ENCODE measurements at regions not wholly inside any gene's neighbourhood (a gene's known extent, or its start where the extent isn't known, plus 50 kb on each side); places are given as distances from the start of the nearest gene placed in this dataset.
A peak's percentile ranks its signal among the peaks of the same experiment; 100 is the strongest.

- peaks cover 69 to 74% of the 10 kb centered on the region in 2 donors for H3K4me1 ChIP-seq (ENCODE audit: control insufficient read depth in 1 of 2, insufficient read depth in 2 of 2, low read length in 2 of 2)
- peak overlapping the region; percentile 9 for H3K9ac ChIP-seq (ENCODE audit: insufficient read depth, low read length, poor library complexity, severe bottlenecking)
- peak overlapping the region; percentile 70 to 86 for H3K27ac ChIP-seq (ENCODE audit: low read depth in 1 of 2, low read length in 2 of 2)
- Mint-ChIP-seq H3K36me3 (peaks cover 7% of the 10 kb centered on the region in 2 donors), H3K27ac (peak overlapping the region; percentile 85 to 95 (median 90)), H3K4me1 (peaks cover 78% of the 10 kb centered on the region), H3K4me3 (no peak overlapping the region), H3K27me3 (ENCODE audit: low read depth in 3 of 3) (peaks cover 0 to 3% (median 0%) of the 10 kb centered on the region in 3 donors), H3K9me3 (peaks cover 0 to 3% (median 0%) of the 10 kb centered on the region in 7 donors)
- H4K20me1 ChIP-seq (ENCODE audit: insufficient read depth, low read length), result no peaks in the 10 kb centered on the region
- H3K36me3 ChIP-seq (replicated peaks in 1 of 2; ENCODE audit: control insufficient read depth in 1 of 2, insufficient read depth in 2 of 2, low read length in 2 of 2), result no peaks in the 10 kb centered on the region
- TF ChIP-seq CTCF (IDR thresholded peaks at IDR 0.05), result no peak
- no peaks in the 10 kb centered on the region for H3K9me3 ChIP-seq (replicated peaks in 1 of 2; ENCODE audit: control insufficient read depth in 1 of 2, insufficient read depth in 1 of 2, low read length in 2 of 2)
- H2AFZ ChIP-seq (ENCODE audit: insufficient read depth, low read depth, low read length, poor library complexity, severe bottlenecking), result no peak overlapping the region
- peak overlapping the region; percentile 40 for H3K4me2 ChIP-seq (replicated peaks; ENCODE audit: extremely low read depth, low read length, poor library complexity, severe bottlenecking)
- peaks cover 10% of the 10 kb centered on the region for H3K79me2 ChIP-seq (ENCODE audit: insufficient read depth, low read length)
- intact Hi-C loops (cut with micrococcal nuclease), result loop anchor here (5.0 to 10.0 kb wide), 5 partner anchors 52 to 442 kb away; partner anchors contain the start of gene KLF4 (in 1 of the 2)
- no CpG with 5 or more reads among the region's 3 CpGs for WGBS (ENCODE audit: insufficient coverage)
- no peaks in the 10 kb centered on the region for H3K27me3 ChIP-seq (ENCODE audit: control insufficient read depth in 2 of 2, insufficient read depth in 2 of 2, low read length in 2 of 2)
- DNase-seq, result peak; percentile 84 to 95 (median 88)
- H3K4me3 ChIP-seq (replicated peaks in 1 of 3; ENCODE audit: low read depth in 2 of 3, low read length in 3 of 3), result peak overlapping the region in 1 of 3 experiments; percentile 13
Measured at GRCh38 chr9:107929443-107929842, 439.9 kb upstream of the KLF4 start.

- Histone ChIP-seq H2AFZ (ENCODE audit: insufficient read depth, low read depth, low read length, poor library complexity, severe bottlenecking) (no peak overlapping the region), H4K20me1 (ENCODE audit: insufficient read depth, low read length) (no peaks in the 10 kb centered on the region), H3K27ac (ENCODE audit: low read depth in 1 of 2, low read length in 2 of 2) (peak overlapping the region; percentile 70 to 86), H3K4me3 (replicated peaks in 1 of 3; ENCODE audit: low read depth in 2 of 3, low read length in 3 of 3) (peak overlapping the region in 1 of 3 experiments; percentile 57), H3K4me1 (ENCODE audit: control insufficient read depth in 1 of 2, insufficient read depth in 2 of 2, low read length in 2 of 2) (peaks cover 69 to 74% of the 10 kb centered on the region in 2 donors), H3K9ac (ENCODE audit: insufficient read depth, low read length, poor library complexity, severe bottlenecking) (peak overlapping the region; percentile 9), H3K9me3 (replicated peaks in 1 of 2; ENCODE audit: control insufficient read depth in 1 of 2, insufficient read depth in 1 of 2, low read length in 2 of 2) (peaks cover 0 to 5% of the 10 kb centered on the region in 2 donors), H3K27me3 (ENCODE audit: control insufficient read depth in 2 of 2, insufficient read depth in 2 of 2, low read length in 2 of 2) (no peaks in the 10 kb centered on the region), H3K36me3 (replicated peaks in 1 of 2; ENCODE audit: control insufficient read depth in 1 of 2, insufficient read depth in 2 of 2, low read length in 2 of 2) (no peaks in the 10 kb centered on the region), H3K79me2 (ENCODE audit: insufficient read depth, low read length) (peaks cover 10% of the 10 kb centered on the region), H3K4me2 (replicated peaks; ENCODE audit: extremely low read depth, low read length, poor library complexity, severe bottlenecking) (peak overlapping the region; percentile 40)
- 98% methylated on average over 5 of the region's 6 CpGs for WGBS (ENCODE audit: insufficient coverage)
- Mint-ChIP-seq H3K4me1 (peaks cover 78% of the 10 kb centered on the region), H3K27ac (peak overlapping the region; percentile 85 to 95 (median 90)), H3K36me3 (peaks cover 1 to 7% of the 10 kb centered on the region in 2 donors), H3K27me3 (ENCODE audit: low read depth in 3 of 3) (no peaks in the 10 kb centered on the region), H3K4me3 (peak overlapping the region; percentile 35 to 81), H3K9me3 (peaks cover 2 to 8% (median 3%) of the 10 kb centered on the region in 7 donors)
- intact Hi-C loops (cut with micrococcal nuclease), result loop anchor here (5.0 to 10.0 kb wide), 5 partner anchors 52 to 442 kb away; partner anchors contain the start of gene KLF4 (in 1 of the 2)
- TF ChIP-seq CTCF (IDR thresholded peaks at IDR 0.05), result no peak
- peak; percentile 52 to 86 (median 72) for DNase-seq
Measured at GRCh38 chr9:107928701-107929371, 439.3 kb upstream of the KLF4 start.

Data from CD14-positive monocyte (primary cell).